ENCODE measurements at regions not wholly inside any gene's neighbourhood (a gene's known extent, or its start where the extent isn't known, plus 50 kb on each side); places are given as distances from the start of the nearest gene placed in this dataset.

DNA sequence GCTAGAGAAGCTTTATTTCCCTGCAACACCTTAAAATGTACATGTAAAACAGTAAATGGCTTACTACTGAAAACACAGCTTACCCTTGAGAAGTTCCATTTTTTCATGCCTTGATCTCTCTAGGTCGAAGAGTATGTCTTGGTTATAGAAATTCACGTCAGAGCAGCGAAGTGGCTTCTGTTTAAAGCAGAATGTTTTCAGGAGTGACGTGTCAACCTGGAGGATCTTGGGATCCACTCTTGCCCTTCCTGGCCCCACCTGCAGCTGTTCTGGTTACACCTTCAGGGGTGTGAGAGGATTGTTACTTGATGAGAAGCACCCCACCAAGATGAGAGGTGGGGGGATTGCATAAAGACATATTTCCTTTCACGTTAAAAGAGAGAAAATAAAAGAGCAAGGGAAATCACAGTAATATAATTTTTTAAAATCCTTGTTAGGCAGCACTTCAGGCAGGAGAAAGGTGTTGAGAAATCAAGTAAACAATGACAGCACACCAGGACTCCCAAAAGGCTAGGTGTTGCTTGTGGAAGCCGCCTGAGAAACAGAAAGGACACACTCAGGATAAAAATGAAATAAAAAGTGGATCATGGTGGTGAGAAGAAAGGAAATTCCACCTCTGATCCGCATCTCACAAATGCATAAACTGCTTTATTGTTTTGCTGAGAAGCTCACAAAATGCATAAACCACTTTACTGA lies 149.7 kb downstream of the UNC5CL start (continued):
- TF ChIP-seq ASH2L (IDR thresholded peaks at IDR 0.05; ENCODE audit: low read length), result no peak
- TF ChIP-seq CTBP2 (IDR thresholded peaks at IDR 0.05; ENCODE audit: borderline replicate concordance, insufficient read depth, insufficient read length, low read length), result no peak
- TF ChIP-seq BCL11A (IDR thresholded peaks at IDR 0.05; ENCODE audit: low read depth in 2 of 2, low read length in 2 of 2), result no peak
